ENCODE measurements at regions not wholly inside any gene's neighbourhood (a gene's known extent, or its start where the extent isn't known, plus 50 kb on each side); places are given as distances from the start of the nearest gene placed in this dataset.

- H3K4me1 ChIP-seq (replicated peaks in 1 of 4; ENCODE audit: control insufficient read depth in 3 of 4, insufficient read depth in 4 of 4, low read length in 3 of 4) = no peaks in the 10 kb centered on the region
Observed at GRCh38 chr3:174791161-174791560, 68.0 kb upstream of the NAALADL2 start.

More at GRCh38 chr3:174791161-174791560, 68.0 kb upstream of the NAALADL2 start:
- no peak overlapping the region for H3K23ac ChIP-seq (ENCODE audit: insufficient read length)
- H3K27me3 ChIP-seq (replicated peaks in 1 of 4; ENCODE audit: control insufficient read depth in 3 of 4, extremely low read depth in 1 of 4, insufficient read depth in 3 of 4, low read length in 3 of 4) = no peaks in the 10 kb centered on the region
- H3K4me3 ChIP-seq (ENCODE audit: extremely low read depth in 1 of 4, insufficient read depth in 2 of 4, low read depth in 3 of 4, low read length in 4 of 4) = no peak overlapping the region
- H2AFZ ChIP-seq (ENCODE audit: low read length) = no peak overlapping the region
- no peaks in the 10 kb centered on the region for H3K9me3 ChIP-seq (ENCODE audit: insufficient read depth in 2 of 2, low read depth in 1 of 2, low read length in 1 of 2)
- no peaks in the 10 kb centered on the region for H3K36me3 ChIP-seq (ENCODE audit: control insufficient read depth in 2 of 4, insufficient read depth in 4 of 4, low read length in 3 of 4)
- H2AK5ac ChIP-seq (ENCODE audit: low read depth, low read length) = no peak overlapping the region
- H2BK12ac ChIP-seq (ENCODE audit: low read depth, low read length) = no peak overlapping the region
- no peak overlapping the region for H4K8ac ChIP-seq (ENCODE audit: extremely low read depth, insufficient read depth, low read length)
- H3K79me2 ChIP-seq (ENCODE audit: control insufficient read depth in 1 of 2, insufficient read depth in 2 of 2, low read length in 2 of 2) = no peaks in the 10 kb centered on the region
- TF ChIP-seq CTCF (IDR thresholded peaks at IDR 0.05; ENCODE audit: control extremely low read depth in 1 of 3, insufficient read depth in 1 of 3, low read depth in 1 of 3, low read length in 3 of 3) (no peak), KDM1A (IDR thresholded peaks at IDR 0.05; ENCODE audit: borderline replicate concordance, low read length) (no peak), RFX5 (IDR thresholded peaks at IDR 0.05; ENCODE audit: borderline replicate concordance, low read depth, low read length) (no peak), SIX5 (IDR thresholded peaks at IDR 0.05; ENCODE audit: low read depth, low read length) (no peak), EZH2 (IDR thresholded peaks at IDR 0.05; ENCODE audit: low read depth, low read length, severe bottlenecking) (no peak), MAFK (IDR thresholded peaks at IDR 0.05; ENCODE audit: low read depth, low read length) (no peak), SIN3A (conservative IDR thresholded peaks at IDR 0.05 in 1 of 2, IDR thresholded peaks at IDR 0.05 in 1 of 2; ENCODE audit: low read depth in 1 of 2, low read length in 2 of 2) (no peak), SP4 (IDR thresholded peaks at IDR 0.05; ENCODE audit: low read length) (no peak), KDM5A (IDR thresholded peaks at IDR 0.05; ENCODE audit: low read length) (no peak), SUZ12 (IDR thresholded peaks at IDR 0.05; ENCODE audit: low read length) (no peak)
- no peak overlapping the region for H3K14ac ChIP-seq (ENCODE audit: insufficient read length)
- CTCF ChIA-PET (ENCODE audit: partially characterized antibody) = no interaction called here
- POLR2A ChIA-PET (ENCODE audit: partially characterized antibody) = no interaction called here
- H4K5ac ChIP-seq (ENCODE audit: insufficient read length, low read depth, low read length) = no peak overlapping the region
- H3K56ac ChIP-seq (replicated peaks; ENCODE audit: insufficient read length, low read depth, low read length) = no peak overlapping the region
- H2BK20ac ChIP-seq (ENCODE audit: low read length) = no peak overlapping the region
- H2BK15ac ChIP-seq (ENCODE audit: low read length) = no peak overlapping the region
- no peaks in the 10 kb centered on the region for H4K20me1 ChIP-seq (replicated peaks in 1 of 2; ENCODE audit: control insufficient read depth in 1 of 2, insufficient read depth in 2 of 2, low read length in 2 of 2)
- H3K23me2 ChIP-seq (ENCODE audit: low read depth, low read length) = no peaks in the 10 kb centered on the region
- FAIRE-seq (no peak), DNase-seq (ENCODE audit: low read depth in 1 of 2, low spot score in 2 of 2) (no peak)
- H2BK5ac ChIP-seq (ENCODE audit: low read depth, low read length) = no peak overlapping the region
- no peak overlapping the region for H3K18ac ChIP-seq (ENCODE audit: extremely low read depth, low read length)
- no peak overlapping the region for H2BK120ac ChIP-seq (replicated peaks; ENCODE audit: low read depth, low read length)
- H3K4ac ChIP-seq (replicated peaks; ENCODE audit: insufficient read length, low read depth, low read length) = no peak overlapping the region
- no peak overlapping the region for H3K9ac ChIP-seq (replicated peaks in 1 of 4; ENCODE audit: extremely low read depth in 1 of 4, low read depth in 3 of 4, low read length in 3 of 4)
- H3K27ac ChIP-seq (ENCODE audit: low read depth, low read length) = no peak overlapping the region
- H3K4me2 ChIP-seq (ENCODE audit: insufficient read depth in 1 of 2, low read depth in 2 of 2, low read length in 2 of 2) = no peak overlapping the region
- H3K79me1 ChIP-seq (ENCODE audit: low read depth, low read length) = no peaks in the 10 kb centered on the region
- WGBS, 2 experiments (ENCODE audit: extremely low coverage in 1 of 2, insufficient coverage in 1 of 2, insufficient read length in 1 of 2, insufficient replicate concordance in 2 of 2, low coverage in 1 of 2, low lambda C conversion rate in 2 of 2, missing lambda C conversion rate in 1 of 2) = 80% methylated on average over 3 of the region's 3 CpGs; no CpG with 5 or more reads in 1 of the 2 experiments
- H4K91ac ChIP-seq (replicated peaks; ENCODE audit: insufficient read length, low read length) = no peak overlapping the region
